ENCODE measurements at regions not wholly inside any gene's neighbourhood (a gene's known extent, or its start where the extent isn't known, plus 50 kb on each side); places are given as distances from the start of the nearest gene placed in this dataset.

DNA sequence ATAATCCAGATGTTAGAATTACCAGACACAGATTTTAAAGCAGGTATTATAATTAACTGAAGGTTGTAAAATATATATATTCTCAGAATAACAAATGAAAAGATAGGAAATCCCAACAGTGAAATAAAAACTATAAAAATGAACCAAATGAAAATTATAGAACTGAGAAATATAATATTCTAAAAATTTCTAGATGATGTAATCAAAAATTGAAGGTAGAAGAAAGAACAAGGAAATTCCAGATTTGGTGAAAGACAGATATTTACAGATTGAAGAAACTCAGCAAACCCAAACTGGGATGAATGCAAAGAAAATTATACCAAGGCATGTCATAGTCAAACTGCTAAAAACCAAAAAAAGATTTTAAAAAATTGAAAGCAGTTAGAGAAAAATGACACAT lies 729.4 kb downstream of the MATN1 start:
- no peak overlapping the region for H3K4me2 ChIP-seq (ENCODE audit: control insufficient read depth, extremely low read depth, insufficient read depth, low read depth, low read length)
- H3K36me3 ChIP-seq (ENCODE audit: control insufficient read depth in 2 of 2, extremely low read depth in 1 of 2, insufficient read depth in 2 of 2, low read length in 2 of 2) = no peaks in the 10 kb centered on the region
- no peak overlapping the region for H2AFZ ChIP-seq (ENCODE audit: control insufficient read depth, low read length)
- no peaks in the 10 kb centered on the region for H3K27me3 ChIP-seq (ENCODE audit: control insufficient read depth, extremely low read depth, insufficient read depth, low read length)
- H3K27ac ChIP-seq (ENCODE audit: control insufficient read depth, insufficient read depth, low read length) = no peak overlapping the region
- TF ChIP-seq EZH2 (IDR thresholded peaks at IDR 0.05; ENCODE audit: low read length) = no peak
- H3K4me3 ChIP-seq (ENCODE audit: control insufficient read depth in 2 of 3, extremely low read depth in 1 of 3, insufficient read depth in 2 of 3, low read depth in 1 of 3, low read length in 3 of 3) = no peak overlapping the region
- H3K9ac ChIP-seq (ENCODE audit: control insufficient read depth, extremely low read depth, insufficient read depth, low read length) = no peak overlapping the region
- dilution Hi-C loops (cut with MboI; ENCODE audit: extremely low pct_ligation_motif_present, low sequenced_read_pairs) = no loop called here
- FAIRE-seq = no peak
- no peaks in the 10 kb centered on the region for H3K4me1 ChIP-seq (ENCODE audit: control insufficient read depth, extremely low read depth, insufficient read depth, low read length)
- H3K9me1 ChIP-seq (ENCODE audit: control insufficient read depth, extremely low read depth, insufficient read depth, low read length) = no peaks in the 10 kb centered on the region
- H4K20me1 ChIP-seq (ENCODE audit: control insufficient read depth, extremely low read depth, insufficient read depth, low read length) = no peaks in the 10 kb centered on the region
- H3K79me2 ChIP-seq (ENCODE audit: control insufficient read depth, insufficient read depth, low read length) = no peaks in the 10 kb centered on the region
- DNase-seq (ENCODE audit: low read depth, low spot score) = no peak
- no peaks in the 10 kb centered on the region for H3K9me3 ChIP-seq (ENCODE audit: control insufficient read depth, low read depth, low read length)

DNA sequence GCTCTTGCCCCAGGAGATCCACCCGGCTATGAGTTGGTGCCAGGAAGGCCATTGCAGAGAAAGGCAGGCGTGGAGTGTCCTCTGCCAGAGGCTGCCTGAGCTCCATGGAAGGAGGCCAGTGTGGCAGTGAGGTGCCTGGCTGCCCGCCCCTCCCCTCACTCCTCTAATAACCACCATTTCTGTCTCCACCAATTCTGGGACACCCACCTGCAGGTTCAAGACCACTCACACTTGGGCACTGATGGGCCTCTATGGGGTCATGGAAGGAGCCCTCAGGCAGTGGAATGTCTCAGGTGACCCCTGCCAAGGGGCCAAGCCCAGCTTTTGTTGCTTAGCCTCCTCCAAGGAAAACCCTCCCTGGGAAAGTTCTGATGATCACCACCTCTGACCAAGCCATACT lies 731.6 kb downstream of the MATN1 start:
- dilution Hi-C loops (cut with MboI; ENCODE audit: extremely low pct_ligation_motif_present, low sequenced_read_pairs) = no loop called here
- Histone ChIP-seq H4K20me1 (ENCODE audit: control insufficient read depth, extremely low read depth, insufficient read depth, low read length) (no peaks in the 10 kb centered on the region), H3K4me2 (ENCODE audit: control insufficient read depth, extremely low read depth, insufficient read depth, low read depth, low read length) (no peak overlapping the region), H3K4me1 (ENCODE audit: control insufficient read depth, extremely low read depth, insufficient read depth, low read length) (no peaks in the 10 kb centered on the region), H3K9me1 (ENCODE audit: control insufficient read depth, extremely low read depth, insufficient read depth, low read length) (no peaks in the 10 kb centered on the region), H3K9me3 (ENCODE audit: control insufficient read depth, low read depth, low read length) (no peaks in the 10 kb centered on the region), H2AFZ (ENCODE audit: control insufficient read depth, low read length) (no peak overlapping the region), H3K79me2 (ENCODE audit: control insufficient read depth, insufficient read depth, low read length) (no peaks in the 10 kb centered on the region), H3K27ac (ENCODE audit: control insufficient read depth, insufficient read depth, low read length) (no peak overlapping the region), H3K9ac (ENCODE audit: control insufficient read depth, extremely low read depth, insufficient read depth, low read length) (no peak overlapping the region), H3K27me3 (ENCODE audit: control insufficient read depth, extremely low read depth, insufficient read depth, low read length) (no peaks in the 10 kb centered on the region), H3K4me3 (ENCODE audit: control insufficient read depth in 2 of 3, extremely low read depth in 1 of 3, insufficient read depth in 2 of 3, low read depth in 1 of 3, low read length in 3 of 3) (no peak overlapping the region), H3K36me3 (ENCODE audit: control insufficient read depth in 2 of 2, extremely low read depth in 1 of 2, insufficient read depth in 2 of 2, low read length in 2 of 2) (no peaks in the 10 kb centered on the region)
- TF ChIP-seq, protein P1, sequence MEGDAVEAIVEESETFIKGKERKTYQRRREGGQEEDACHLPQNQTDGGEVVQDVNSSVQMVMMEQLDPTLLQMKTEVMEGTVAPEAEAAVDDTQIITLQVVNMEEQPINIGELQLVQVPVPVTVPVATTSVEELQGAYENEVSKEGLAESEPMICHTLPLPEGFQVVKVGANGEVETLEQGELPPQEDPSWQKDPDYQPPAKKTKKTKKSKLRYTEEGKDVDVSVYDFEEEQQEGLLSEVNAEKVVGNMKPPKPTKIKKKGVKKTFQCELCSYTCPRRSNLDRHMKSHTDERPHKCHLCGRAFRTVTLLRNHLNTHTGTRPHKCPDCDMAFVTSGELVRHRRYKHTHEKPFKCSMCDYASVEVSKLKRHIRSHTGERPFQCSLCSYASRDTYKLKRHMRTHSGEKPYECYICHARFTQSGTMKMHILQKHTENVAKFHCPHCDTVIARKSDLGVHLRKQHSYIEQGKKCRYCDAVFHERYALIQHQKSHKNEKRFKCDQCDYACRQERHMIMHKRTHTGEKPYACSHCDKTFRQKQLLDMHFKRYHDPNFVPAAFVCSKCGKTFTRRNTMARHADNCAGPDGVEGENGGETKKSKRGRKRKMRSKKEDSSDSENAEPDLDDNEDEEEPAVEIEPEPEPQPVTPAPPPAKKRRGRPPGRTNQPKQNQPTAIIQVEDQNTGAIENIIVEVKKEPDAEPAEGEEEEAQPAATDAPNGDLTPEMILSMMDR (optimal IDR thresholded peaks at IDR 0.05 in 1 of 3, IDR thresholded peaks at IDR 0.05 in 1 of 3, conservative IDR thresholded peaks at IDR 0.05 in 1 of 3; ENCODE audit: extremely low read depth in 1 of 3, insufficient read depth in 2 of 3, low read length in 3 of 3) = no peak
- no peak for TF ChIP-seq EZH2 (IDR thresholded peaks at IDR 0.05; ENCODE audit: low read length)
- FAIRE-seq (no peak), DNase-seq (ENCODE audit: low read depth, low spot score) (no peak)

DNA sequence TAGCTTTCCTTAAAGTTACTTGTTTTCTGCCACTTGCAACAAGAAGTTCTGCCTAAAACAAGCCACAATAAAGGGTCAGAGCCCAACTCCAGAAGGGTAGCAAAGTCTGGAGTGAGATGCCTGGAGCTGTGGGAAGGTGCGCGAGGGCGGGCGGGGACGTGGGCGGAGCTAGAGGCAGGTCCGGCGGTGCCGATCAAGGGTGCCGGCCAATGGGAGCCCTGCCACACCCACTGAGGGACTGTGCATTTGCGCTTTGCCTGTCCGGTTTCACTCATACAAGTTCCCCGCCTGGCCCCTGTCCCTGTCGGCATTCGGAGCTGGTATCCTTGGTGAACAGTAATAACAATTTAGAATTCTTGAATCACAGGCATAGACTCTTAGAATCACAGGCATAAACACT lies 732.4 kb downstream of the MATN1 start:
- Histone ChIP-seq H4K20me1 (ENCODE audit: control insufficient read depth, extremely low read depth, insufficient read depth, low read length) (no peaks in the 10 kb centered on the region), H3K4me2 (ENCODE audit: control insufficient read depth, extremely low read depth, insufficient read depth, low read depth, low read length) (no peak overlapping the region), H3K9me3 (ENCODE audit: control insufficient read depth, low read depth, low read length) (no peaks in the 10 kb centered on the region), H2AFZ (ENCODE audit: control insufficient read depth, low read length) (no peak overlapping the region), H3K9me1 (ENCODE audit: control insufficient read depth, extremely low read depth, insufficient read depth, low read length) (no peaks in the 10 kb centered on the region), H3K27ac (ENCODE audit: control insufficient read depth, insufficient read depth, low read length) (no peak overlapping the region), H3K79me2 (ENCODE audit: control insufficient read depth, insufficient read depth, low read length) (no peaks in the 10 kb centered on the region), H3K4me3 (ENCODE audit: control insufficient read depth in 2 of 3, extremely low read depth in 1 of 3, insufficient read depth in 2 of 3, low read depth in 1 of 3, low read length in 3 of 3) (no peak overlapping the region), H3K27me3 (ENCODE audit: control insufficient read depth, extremely low read depth, insufficient read depth, low read length) (no peaks in the 10 kb centered on the region), H3K9ac (ENCODE audit: control insufficient read depth, extremely low read depth, insufficient read depth, low read length) (no peak overlapping the region), H3K4me1 (ENCODE audit: control insufficient read depth, extremely low read depth, insufficient read depth, low read length) (no peaks in the 10 kb centered on the region), H3K36me3 (ENCODE audit: control insufficient read depth in 2 of 2, extremely low read depth in 1 of 2, insufficient read depth in 2 of 2, low read length in 2 of 2) (no peaks in the 10 kb centered on the region)
- dilution Hi-C loops (cut with MboI; ENCODE audit: extremely low pct_ligation_motif_present, low sequenced_read_pairs) = no loop called here
- no peak for TF ChIP-seq EZH2 (IDR thresholded peaks at IDR 0.05; ENCODE audit: low read length)
- TF ChIP-seq, protein P1 (optimal IDR thresholded peaks at IDR 0.05 in 1 of 3, IDR thresholded peaks at IDR 0.05 in 1 of 3, conservative IDR thresholded peaks at IDR 0.05 in 1 of 3; ENCODE audit: extremely low read depth in 1 of 3, insufficient read depth in 2 of 3, low read length in 3 of 3) = no peak
- DNase-seq (ENCODE audit: low read depth, low spot score) (no peak), FAIRE-seq (no peak)

Measured in keratinocyte (primary cell).